ENCODE measurements at regions not wholly inside any gene's neighbourhood (a gene's known extent, or its start where the extent isn't known, plus 50 kb on each side); places are given as distances from the start of the nearest gene placed in this dataset.
"Not testable (repeated sequence)": the region's sequence is repeated elsewhere in the genome, so short reads cannot be mapped to it uniquely, and the experiment has no call there.

GRCh38 chr13:65697843-65698242, 1532.3 kb downstream of the PCDH9 start:
- no peak for DNase-seq (ENCODE audit: low read depth in 2 of 2)

GRCh38 chr13:65679240-65679639, 1550.9 kb downstream of the PCDH9 start:
- DNase-seq (ENCODE audit: low read depth in 2 of 2), result no peak

- no peak for DNase-seq (ENCODE audit: low read depth in 2 of 2)
Observed at GRCh38 chr13:65677906-65678305, 1552.2 kb downstream of the PCDH9 start.

GRCh38 chr13:65675383-65675782, 1554.8 kb downstream of the PCDH9 start:
- not testable (repeated sequence) for DNase-seq (ENCODE audit: low read depth in 2 of 2)

- DNase-seq (ENCODE audit: low read depth in 2 of 2), result no peak
Observed at GRCh38 chr13:65670014-65670625, 1560.0 kb downstream of the PCDH9 start.

- no peak for DNase-seq (ENCODE audit: low read depth in 2 of 2)
Observed at GRCh38 chr13:65660731-65661130, 1569.4 kb downstream of the PCDH9 start.

- no peak for DNase-seq (ENCODE audit: low read depth in 2 of 2)
Observed at GRCh38 chr13:65656740-65657329, 1573.3 kb downstream of the PCDH9 start.

- DNase-seq (ENCODE audit: low read depth in 2 of 2), result no peak
Observed at GRCh38 chr13:65653613-65654012, 1576.5 kb downstream of the PCDH9 start.

GRCh38 chr13:65650321-65650720, 1579.8 kb downstream of the PCDH9 start:
- DNase-seq (ENCODE audit: low read depth in 2 of 2), result no peak

GRCh38 chr13:65642996-65643395, 1587.1 kb downstream of the PCDH9 start:
- DNase-seq (ENCODE audit: low read depth in 2 of 2), result no peak

- DNase-seq (ENCODE audit: low read depth in 2 of 2), result no peak
Observed at GRCh38 chr13:65642301-65642700, 1587.8 kb downstream of the PCDH9 start.

GRCh38 chr13:65638572-65639168, 1591.5 kb downstream of the PCDH9 start:
- DNase-seq (ENCODE audit: low read depth in 2 of 2), result no peak

- no peak for DNase-seq (ENCODE audit: low read depth in 2 of 2)
Observed at GRCh38 chr13:65633806-65634205, 1596.3 kb downstream of the PCDH9 start.

- no peak for DNase-seq (ENCODE audit: low read depth in 2 of 2)
Observed at GRCh38 chr13:65631078-65631477, 1599.1 kb downstream of the PCDH9 start.

- DNase-seq (ENCODE audit: low read depth in 2 of 2), result no peak
Observed at GRCh38 chr13:65629926-65630325, 1600.2 kb downstream of the PCDH9 start.

GRCh38 chr13:65623148-65623547, 1607.0 kb downstream of the PCDH9 start:
- DNase-seq (ENCODE audit: low read depth in 2 of 2), result no peak

GRCh38 chr13:65615506-65615905, 1614.6 kb downstream of the PCDH9 start:
- DNase-seq (ENCODE audit: low read depth in 2 of 2), result no peak

GRCh38 chr13:65613004-65613403, 1617.1 kb downstream of the PCDH9 start:
- no peak for DNase-seq (ENCODE audit: low read depth in 2 of 2)

- no peak for DNase-seq (ENCODE audit: low read depth in 2 of 2)
Observed at GRCh38 chr13:65609350-65609749, 1620.8 kb downstream of the PCDH9 start.

- DNase-seq (ENCODE audit: low read depth in 2 of 2), result no peak
Observed at GRCh38 chr13:65606622-65607021, 1623.5 kb downstream of the PCDH9 start.

GRCh38 chr13:65605396-65605795, 1624.7 kb downstream of the PCDH9 start:
- DNase-seq (ENCODE audit: low read depth in 2 of 2), result no peak

GRCh38 chr13:65603160-65603559, 1627.0 kb downstream of the PCDH9 start:
- DNase-seq (ENCODE audit: low read depth in 2 of 2), result no peak

- no peak for DNase-seq (ENCODE audit: low read depth in 2 of 2)
Observed at GRCh38 chr13:65601855-65602254, 1628.3 kb downstream of the PCDH9 start.
